ENCODE measurements at regions not wholly inside any gene's neighbourhood (a gene's known extent, or its start where the extent isn't known, plus 50 kb on each side); places are given as distances from the start of the nearest gene placed in this dataset.

DNA sequence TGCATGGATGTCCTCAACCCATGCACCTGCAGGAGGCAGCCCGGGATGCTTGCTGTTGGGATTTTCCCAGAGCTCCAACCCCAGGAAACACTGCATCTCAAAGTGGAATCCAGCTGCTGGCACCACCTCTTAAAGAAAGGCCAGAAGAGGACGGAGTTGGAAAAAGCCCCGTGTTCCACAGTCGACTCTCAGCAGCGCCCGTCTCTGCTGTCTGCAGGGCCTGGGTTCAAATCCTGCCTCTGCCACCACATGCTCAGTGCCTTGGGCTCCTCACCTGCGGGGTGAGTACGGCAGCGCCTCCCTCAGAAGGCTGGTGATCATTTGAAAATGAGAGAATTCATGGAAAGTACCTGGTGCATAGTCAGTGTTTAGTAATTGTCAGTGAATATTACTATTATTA, 65.6 kb upstream of the ZNF716 start:
- TF ChIP-seq EZH2 (IDR thresholded peaks at IDR 0.05; ENCODE audit: borderline replicate concordance): no peak
- TF ChIP-seq EZH2phosphoT487 (IDR thresholded peaks at IDR 0.05; ENCODE audit: low read depth, severe bottlenecking, unreplicated experiment): no peak
- TF ChIP-seq, protein P1, sequence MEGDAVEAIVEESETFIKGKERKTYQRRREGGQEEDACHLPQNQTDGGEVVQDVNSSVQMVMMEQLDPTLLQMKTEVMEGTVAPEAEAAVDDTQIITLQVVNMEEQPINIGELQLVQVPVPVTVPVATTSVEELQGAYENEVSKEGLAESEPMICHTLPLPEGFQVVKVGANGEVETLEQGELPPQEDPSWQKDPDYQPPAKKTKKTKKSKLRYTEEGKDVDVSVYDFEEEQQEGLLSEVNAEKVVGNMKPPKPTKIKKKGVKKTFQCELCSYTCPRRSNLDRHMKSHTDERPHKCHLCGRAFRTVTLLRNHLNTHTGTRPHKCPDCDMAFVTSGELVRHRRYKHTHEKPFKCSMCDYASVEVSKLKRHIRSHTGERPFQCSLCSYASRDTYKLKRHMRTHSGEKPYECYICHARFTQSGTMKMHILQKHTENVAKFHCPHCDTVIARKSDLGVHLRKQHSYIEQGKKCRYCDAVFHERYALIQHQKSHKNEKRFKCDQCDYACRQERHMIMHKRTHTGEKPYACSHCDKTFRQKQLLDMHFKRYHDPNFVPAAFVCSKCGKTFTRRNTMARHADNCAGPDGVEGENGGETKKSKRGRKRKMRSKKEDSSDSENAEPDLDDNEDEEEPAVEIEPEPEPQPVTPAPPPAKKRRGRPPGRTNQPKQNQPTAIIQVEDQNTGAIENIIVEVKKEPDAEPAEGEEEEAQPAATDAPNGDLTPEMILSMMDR (IDR thresholded peaks at IDR 0.05; ENCODE audit: poor library complexity): no peak
- no peak overlapping the region for H2AFZ ChIP-seq
- no peaks in the 10 kb centered on the region for H3K79me2 ChIP-seq
- no peak overlapping the region for H3K4me2 ChIP-seq
- DNase-seq (ENCODE audit: low spot score): no peak
- no peaks in the 10 kb centered on the region for H3K36me3 ChIP-seq (replicated peaks; ENCODE audit: insufficient read depth, low read depth)
- no peak overlapping the region for H3K27ac ChIP-seq
- H3K4me1 ChIP-seq (ENCODE audit: insufficient read depth): no peaks in the 10 kb centered on the region
- WGBS (ENCODE audit: low lambda C conversion rate, missing lambda C conversion rate): 78% methylated on average over 9 of the region's 9 CpGs
- no peaks in the 10 kb centered on the region for H3K9me3 ChIP-seq (ENCODE audit: low read depth)
- H3K4me3 ChIP-seq: no peak overlapping the region
- H3K9me2 ChIP-seq (replicated peaks; ENCODE audit: insufficient read depth): no peaks in the 10 kb centered on the region
- no peaks in the 10 kb centered on the region for H4K20me1 ChIP-seq (ENCODE audit: insufficient read depth, poor library complexity, severe bottlenecking)
- no peaks in the 10 kb centered on the region for H3K27me3 ChIP-seq

DNA sequence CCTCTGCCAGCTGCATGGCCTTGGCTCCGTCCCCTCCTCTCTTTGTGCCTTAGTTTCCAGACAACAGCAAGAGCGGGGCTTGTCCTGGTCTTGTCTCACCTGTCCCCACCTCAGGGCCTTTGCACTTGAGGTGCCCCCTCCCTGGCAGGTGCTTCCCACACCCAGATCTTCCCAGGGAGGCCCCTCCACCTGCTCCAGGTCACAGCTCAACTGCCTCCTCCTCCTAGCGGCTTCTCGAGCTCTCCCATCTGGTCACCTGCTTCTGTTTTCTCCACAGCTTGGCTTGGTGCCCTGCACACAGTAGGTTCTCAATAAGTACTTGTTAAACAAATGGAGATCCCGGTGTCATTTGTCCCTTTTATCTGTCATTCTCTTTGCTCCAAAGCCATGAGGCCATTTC, 64.3 kb upstream of the ZNF716 start:
- WGBS (ENCODE audit: low lambda C conversion rate, missing lambda C conversion rate): 87% methylated on average over 5 of the region's 5 CpGs
- Histone ChIP-seq H3K27ac (no peak overlapping the region), H3K4me2 (no peak overlapping the region), H3K4me3 (no peak overlapping the region), H3K36me3 (replicated peaks; ENCODE audit: insufficient read depth, low read depth) (no peaks in the 10 kb centered on the region), H3K27me3 (no peaks in the 10 kb centered on the region), H4K20me1 (ENCODE audit: insufficient read depth, poor library complexity, severe bottlenecking) (no peaks in the 10 kb centered on the region), H3K79me2 (no peaks in the 10 kb centered on the region), H3K9me2 (replicated peaks; ENCODE audit: insufficient read depth) (no peaks in the 10 kb centered on the region), H2AFZ (no peak overlapping the region), H3K4me1 (ENCODE audit: insufficient read depth) (no peaks in the 10 kb centered on the region), H3K9me3 (ENCODE audit: low read depth) (no peaks in the 10 kb centered on the region)
- TF ChIP-seq EZH2phosphoT487 (IDR thresholded peaks at IDR 0.05; ENCODE audit: low read depth, severe bottlenecking, unreplicated experiment) (no peak), EZH2 (IDR thresholded peaks at IDR 0.05; ENCODE audit: borderline replicate concordance) (no peak)
- TF ChIP-seq, protein P1 (IDR thresholded peaks at IDR 0.05; ENCODE audit: poor library complexity): no peak
- DNase-seq (ENCODE audit: low spot score): no peak

- Histone ChIP-seq H3K4me2 (no peak overlapping the region), H3K27me3 (no peaks in the 10 kb centered on the region), H2AFZ (no peak overlapping the region), H3K9me3 (ENCODE audit: low read depth) (no peaks in the 10 kb centered on the region), H3K27ac (no peak overlapping the region), H3K4me1 (ENCODE audit: insufficient read depth) (no peaks in the 10 kb centered on the region), H3K79me2 (no peaks in the 10 kb centered on the region), H3K9me2 (replicated peaks; ENCODE audit: insufficient read depth) (no peaks in the 10 kb centered on the region), H4K20me1 (ENCODE audit: insufficient read depth, poor library complexity, severe bottlenecking) (no peaks in the 10 kb centered on the region), H3K4me3 (no peak overlapping the region), H3K36me3 (replicated peaks; ENCODE audit: insufficient read depth, low read depth) (no peaks in the 10 kb centered on the region)
- TF ChIP-seq, protein P1 (IDR thresholded peaks at IDR 0.05; ENCODE audit: poor library complexity): no peak
- TF ChIP-seq EZH2phosphoT487 (IDR thresholded peaks at IDR 0.05; ENCODE audit: low read depth, severe bottlenecking, unreplicated experiment): no peak
- TF ChIP-seq EZH2 (IDR thresholded peaks at IDR 0.05; ENCODE audit: borderline replicate concordance): no peak
- WGBS (ENCODE audit: low lambda C conversion rate, missing lambda C conversion rate): 65% methylated on average over 7 of the region's 7 CpGs
- no peak for DNase-seq (ENCODE audit: low spot score)
These were observed 61.2 kb upstream of the ZNF716 start for GRCh38 chr7:57388761-57389160.

- H3K79me2 ChIP-seq: no peaks in the 10 kb centered on the region
- H2AFZ ChIP-seq: no peak overlapping the region
- no peaks in the 10 kb centered on the region for H4K20me1 ChIP-seq (ENCODE audit: insufficient read depth, poor library complexity, severe bottlenecking)
- H3K9me3 ChIP-seq (ENCODE audit: low read depth): no peaks in the 10 kb centered on the region
- H3K27me3 ChIP-seq: no peaks in the 10 kb centered on the region
- TF ChIP-seq EZH2phosphoT487 (IDR thresholded peaks at IDR 0.05; ENCODE audit: low read depth, severe bottlenecking, unreplicated experiment) (no peak), EZH2 (IDR thresholded peaks at IDR 0.05; ENCODE audit: borderline replicate concordance) (no peak)
- TF ChIP-seq, protein P1 (IDR thresholded peaks at IDR 0.05; ENCODE audit: poor library complexity): no peak
- H3K9me2 ChIP-seq (replicated peaks; ENCODE audit: insufficient read depth): no peaks in the 10 kb centered on the region
- WGBS (ENCODE audit: low lambda C conversion rate, missing lambda C conversion rate): 89% methylated on average over 10 of the region's 14 CpGs
- no peaks in the 10 kb centered on the region for H3K36me3 ChIP-seq (replicated peaks; ENCODE audit: insufficient read depth, low read depth)
- H3K4me3 ChIP-seq: no peak overlapping the region
- H3K4me1 ChIP-seq (ENCODE audit: insufficient read depth): no peaks in the 10 kb centered on the region
- H3K27ac ChIP-seq: no peak overlapping the region
- peak; percentile 1 for DNase-seq (ENCODE audit: low spot score)
- no peak overlapping the region for H3K4me2 ChIP-seq
These were observed 51.4 kb upstream of the ZNF716 start for GRCh38 chr7:57398548-57398947.
